ENCODE measurements at regions not wholly inside any gene's neighbourhood (a gene's known extent, or its start where the extent isn't known, plus 50 kb on each side); places are given as distances from the start of the nearest gene placed in this dataset.

DNA sequence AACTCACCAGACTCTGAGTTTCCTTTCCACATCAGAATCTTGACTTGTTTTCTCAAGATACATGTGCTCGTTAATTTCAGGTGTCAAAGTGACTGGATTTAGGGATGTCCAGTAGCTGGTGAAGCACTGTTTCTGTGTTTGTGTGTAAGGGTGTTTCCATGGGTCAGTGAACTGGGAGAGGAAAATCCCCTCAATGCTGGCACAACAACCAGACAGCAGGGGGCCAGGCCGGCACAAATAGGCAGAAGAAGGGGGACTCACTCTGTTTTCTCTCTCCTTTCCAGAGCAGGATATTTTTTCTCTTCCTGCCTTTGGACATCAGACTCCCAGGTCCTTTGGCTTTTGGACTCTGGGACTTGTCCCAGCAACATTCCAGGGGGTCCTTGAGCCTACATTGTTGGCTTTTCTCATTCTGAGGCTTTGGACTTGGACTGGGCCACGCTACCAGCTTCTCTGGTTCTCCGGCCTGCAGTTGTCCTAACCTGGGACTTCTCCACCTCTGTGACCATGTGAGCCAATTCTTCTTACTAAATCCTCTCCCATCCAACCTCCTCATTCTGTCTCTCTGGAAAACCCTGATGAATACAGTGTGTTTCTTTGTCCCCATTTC, 144.0 kb downstream of the CAAP1 start:
- TF ChIP-seq, protein P1, sequence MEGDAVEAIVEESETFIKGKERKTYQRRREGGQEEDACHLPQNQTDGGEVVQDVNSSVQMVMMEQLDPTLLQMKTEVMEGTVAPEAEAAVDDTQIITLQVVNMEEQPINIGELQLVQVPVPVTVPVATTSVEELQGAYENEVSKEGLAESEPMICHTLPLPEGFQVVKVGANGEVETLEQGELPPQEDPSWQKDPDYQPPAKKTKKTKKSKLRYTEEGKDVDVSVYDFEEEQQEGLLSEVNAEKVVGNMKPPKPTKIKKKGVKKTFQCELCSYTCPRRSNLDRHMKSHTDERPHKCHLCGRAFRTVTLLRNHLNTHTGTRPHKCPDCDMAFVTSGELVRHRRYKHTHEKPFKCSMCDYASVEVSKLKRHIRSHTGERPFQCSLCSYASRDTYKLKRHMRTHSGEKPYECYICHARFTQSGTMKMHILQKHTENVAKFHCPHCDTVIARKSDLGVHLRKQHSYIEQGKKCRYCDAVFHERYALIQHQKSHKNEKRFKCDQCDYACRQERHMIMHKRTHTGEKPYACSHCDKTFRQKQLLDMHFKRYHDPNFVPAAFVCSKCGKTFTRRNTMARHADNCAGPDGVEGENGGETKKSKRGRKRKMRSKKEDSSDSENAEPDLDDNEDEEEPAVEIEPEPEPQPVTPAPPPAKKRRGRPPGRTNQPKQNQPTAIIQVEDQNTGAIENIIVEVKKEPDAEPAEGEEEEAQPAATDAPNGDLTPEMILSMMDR (IDR thresholded peaks at IDR 0.05; ENCODE audit: low read depth, low read length, missing control alignments) = no peak
- H3K27ac ChIP-seq = no peak overlapping the region
- DNase-seq = no peak
- in situ Hi-C loops (cut with HindIII; ENCODE audit: low pct_ligation_motif_present, low sequenced_read_pairs) = no loop called here
- H3K4me3 ChIP-seq (ENCODE audit: low read depth, low read length) = no peak overlapping the region
- H3K27me3 ChIP-seq (replicated peaks) = no peaks in the 10 kb centered on the region
- no peaks in the 10 kb centered on the region for H3K36me3 ChIP-seq (replicated peaks)

DNA sequence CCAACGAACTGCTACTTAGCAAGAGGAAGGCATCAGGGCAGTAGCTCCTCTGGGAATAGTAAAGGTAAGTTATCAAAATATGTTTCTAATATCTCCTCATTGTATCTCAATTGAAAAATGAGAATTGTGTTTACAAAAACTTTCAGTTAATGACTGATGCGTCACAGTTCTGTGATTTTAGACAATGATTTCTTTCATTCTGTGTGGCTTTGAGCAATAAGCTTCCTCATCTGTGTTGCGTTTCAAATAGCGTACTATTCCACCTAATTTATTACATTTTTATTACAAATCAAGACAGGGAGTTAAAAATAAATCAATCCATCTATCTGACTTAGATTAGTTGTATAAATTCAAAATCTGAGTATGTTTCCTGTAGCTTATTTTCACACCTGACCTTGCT, 145.0 kb downstream of the CAAP1 start:
- no peak overlapping the region for H3K4me3 ChIP-seq (ENCODE audit: low read depth, low read length)
- TF ChIP-seq, protein P1 (IDR thresholded peaks at IDR 0.05; ENCODE audit: low read depth, low read length, missing control alignments) = no peak
- in situ Hi-C loops (cut with HindIII; ENCODE audit: low pct_ligation_motif_present, low sequenced_read_pairs) = no loop called here
- no peaks in the 10 kb centered on the region for H3K27me3 ChIP-seq (replicated peaks)
- H3K27ac ChIP-seq = no peak overlapping the region
- no peak for DNase-seq
- no peaks in the 10 kb centered on the region for H3K36me3 ChIP-seq (replicated peaks)

DNA sequence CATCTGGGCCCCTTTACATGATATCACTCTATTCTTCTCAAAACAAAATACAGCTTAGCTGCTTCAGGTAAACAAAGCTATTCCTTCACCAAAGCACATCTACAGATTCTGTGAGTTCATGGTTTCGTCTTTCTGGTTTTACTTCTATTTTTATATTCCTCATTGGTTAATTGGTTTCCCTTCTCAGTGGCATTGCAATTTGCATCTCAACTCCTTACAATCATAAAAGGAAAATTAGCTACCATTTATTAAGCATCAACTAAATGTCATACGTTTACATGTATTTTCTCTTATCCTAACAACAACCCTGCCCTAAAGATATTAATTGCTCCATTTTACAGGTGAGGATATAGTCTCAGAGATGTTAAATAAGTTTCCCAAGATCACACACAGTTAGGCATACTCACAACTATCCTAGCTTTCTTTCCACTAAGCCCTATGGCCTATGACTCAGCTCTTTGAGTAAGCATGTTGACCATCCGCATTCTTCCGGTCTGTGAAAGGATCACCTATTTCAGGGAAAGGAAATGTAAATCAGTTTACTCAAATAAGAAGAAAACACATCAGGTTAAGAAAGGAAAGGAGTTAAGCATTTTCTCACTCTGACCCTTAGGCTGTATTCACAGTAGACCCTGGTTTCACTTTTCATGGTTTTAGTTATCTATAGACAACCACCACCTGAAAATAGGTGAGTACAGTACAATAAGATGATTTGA, 146.1 kb downstream of the CAAP1 start:
- no peaks in the 10 kb centered on the region for H3K27me3 ChIP-seq (replicated peaks)
- TF ChIP-seq, protein P1 (IDR thresholded peaks at IDR 0.05; ENCODE audit: low read depth, low read length, missing control alignments) = no peak
- in situ Hi-C loops (cut with HindIII; ENCODE audit: low pct_ligation_motif_present, low sequenced_read_pairs) = no loop called here
- no peak overlapping the region for H3K27ac ChIP-seq
- no peak overlapping the region for H3K4me3 ChIP-seq (ENCODE audit: low read depth, low read length)
- peak; percentile 27 for DNase-seq
- H3K36me3 ChIP-seq (replicated peaks) = no peaks in the 10 kb centered on the region

DNA sequence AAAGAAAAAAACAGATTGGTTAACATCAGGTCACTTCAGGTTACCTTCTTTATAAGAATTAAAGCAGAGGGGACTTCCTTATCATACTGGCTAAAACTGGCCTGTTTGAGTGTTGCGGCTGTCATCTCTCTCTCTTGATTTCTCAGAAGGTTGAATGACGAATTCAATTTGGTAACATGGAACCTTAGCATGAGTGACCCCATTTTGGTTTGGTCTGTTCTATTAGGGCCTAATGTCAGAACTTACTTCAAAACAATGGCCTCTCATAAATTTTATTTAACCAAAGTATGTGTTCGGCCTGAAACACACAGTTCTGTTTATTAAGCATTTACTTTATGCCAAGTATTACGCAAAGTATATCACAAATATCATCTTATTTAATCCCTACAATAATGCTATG, 147.5 kb downstream of the CAAP1 start:
- no peak for DNase-seq
- TF ChIP-seq, protein P1 (IDR thresholded peaks at IDR 0.05; ENCODE audit: low read depth, low read length, missing control alignments) = no peak
- H3K27ac ChIP-seq = no peak overlapping the region
- no peak overlapping the region for H3K4me3 ChIP-seq (ENCODE audit: low read depth, low read length)
- H3K36me3 ChIP-seq (replicated peaks) = no peaks in the 10 kb centered on the region
- H3K27me3 ChIP-seq (replicated peaks) = no peaks in the 10 kb centered on the region
- in situ Hi-C loops (cut with HindIII; ENCODE audit: low pct_ligation_motif_present, low sequenced_read_pairs) = no loop called here

DNA sequence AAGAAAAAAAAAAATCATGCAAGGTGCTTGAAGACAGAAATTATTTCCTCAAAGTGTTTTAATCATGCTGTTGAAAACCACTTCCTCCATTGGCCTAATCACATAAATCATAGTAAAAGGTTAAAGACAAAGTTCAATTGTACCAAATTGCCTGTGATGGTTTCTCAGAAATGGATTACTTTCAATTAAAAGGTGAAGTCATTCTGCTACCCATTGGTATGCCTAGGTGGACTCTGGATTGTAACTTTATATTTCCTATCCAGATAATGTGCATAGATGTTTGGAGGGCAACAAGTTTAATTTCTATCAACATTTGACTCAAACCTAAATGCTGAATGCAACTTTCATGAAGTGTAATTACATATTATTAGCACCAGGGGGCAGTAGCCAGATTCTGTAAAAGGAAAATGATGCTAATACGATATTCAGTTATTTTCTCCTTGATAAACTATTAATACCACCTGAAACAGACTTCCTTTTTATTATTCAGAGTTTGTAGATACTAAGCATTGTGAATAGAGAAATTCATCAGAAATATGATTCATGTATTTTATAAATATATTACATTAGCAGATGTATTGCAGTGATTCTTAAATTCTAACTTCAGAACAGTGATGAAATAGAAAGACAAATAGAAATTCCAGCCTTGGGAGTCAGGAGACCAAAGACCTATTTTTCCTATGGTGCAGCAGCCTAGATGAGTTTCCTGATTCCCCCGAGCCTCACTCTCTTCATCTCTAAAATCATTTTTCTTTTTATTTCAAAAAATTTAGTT, 148.2 kb downstream of the CAAP1 start:
- TF ChIP-seq, protein P1 (IDR thresholded peaks at IDR 0.05; ENCODE audit: low read depth, low read length, missing control alignments) = peak; percentile 42
- H3K36me3 ChIP-seq (replicated peaks) = no peaks in the 10 kb centered on the region
- no peak overlapping the region for H3K4me3 ChIP-seq (ENCODE audit: low read depth, low read length)
- DNase-seq = no peak
- in situ Hi-C loops (cut with HindIII; ENCODE audit: low pct_ligation_motif_present, low sequenced_read_pairs) = no loop called here
- H3K27ac ChIP-seq = no peak overlapping the region
- H3K27me3 ChIP-seq (replicated peaks) = no peaks in the 10 kb centered on the region

Data from brain microvascular endothelial cell (primary cell).